OCI-M1 (cell line): ENCODE measurements at regions not wholly inside any gene's neighbourhood (a gene's known extent, or its start where the extent isn't known, plus 50 kb on each side); places are given as distances from the start of the nearest gene placed in this dataset.

Experiments
- DNase-seq: peaks from one replicate; lab custom pipeline; 2025; lab: John Stamatoyannopoulos, UW

GRCh38 chr6:14638435-14638905 lies 520.9 kb downstream of the CD83 start:
- no peak for DNase-seq

- DNase-seq, result peak; percentile 51
Observed at GRCh38 chr6:14638906-14639761, 521.6 kb downstream of the CD83 start.

GRCh38 chr6:14639983-14640599 lies 522.5 kb downstream of the CD83 start:
- DNase-seq, result no peak

- no peak for DNase-seq
Observed at GRCh38 chr6:14640631-14641030, 523.1 kb downstream of the CD83 start.

DNA sequence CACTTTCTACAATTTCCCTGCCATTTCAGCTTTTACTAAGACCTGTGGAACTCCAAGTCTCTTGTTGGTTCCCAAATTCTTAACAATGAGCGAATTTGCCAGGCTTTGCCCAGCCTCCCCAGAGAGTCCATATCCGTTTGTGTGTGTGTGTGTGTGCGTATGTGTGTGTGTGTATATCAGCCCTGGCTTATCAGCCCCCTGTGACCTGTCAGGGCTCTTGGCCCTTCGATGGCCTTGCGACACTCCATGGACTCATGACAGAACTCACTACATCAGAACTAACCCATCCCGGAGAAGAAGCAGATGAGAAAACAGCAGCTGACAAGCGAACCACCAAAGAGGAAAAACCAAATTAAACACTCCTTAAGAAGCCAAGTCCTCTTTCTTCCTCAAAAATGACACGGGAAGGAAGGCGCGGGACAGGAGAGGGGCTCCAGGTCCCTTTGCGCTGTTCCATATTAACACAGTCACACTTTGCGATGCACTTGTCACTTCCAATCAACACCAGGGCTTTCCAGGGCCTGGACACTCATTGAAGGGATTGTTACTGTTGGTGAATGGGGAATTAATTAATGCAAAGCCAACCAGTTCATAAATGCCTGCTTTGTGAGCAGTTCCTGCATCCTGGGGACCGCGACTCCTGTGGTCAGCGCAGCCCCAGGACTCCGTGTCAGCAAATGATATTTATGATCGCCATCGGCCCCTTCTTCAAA lies 524.0 kb downstream of the CD83 start:
- DNase-seq, result no peak

DNA sequence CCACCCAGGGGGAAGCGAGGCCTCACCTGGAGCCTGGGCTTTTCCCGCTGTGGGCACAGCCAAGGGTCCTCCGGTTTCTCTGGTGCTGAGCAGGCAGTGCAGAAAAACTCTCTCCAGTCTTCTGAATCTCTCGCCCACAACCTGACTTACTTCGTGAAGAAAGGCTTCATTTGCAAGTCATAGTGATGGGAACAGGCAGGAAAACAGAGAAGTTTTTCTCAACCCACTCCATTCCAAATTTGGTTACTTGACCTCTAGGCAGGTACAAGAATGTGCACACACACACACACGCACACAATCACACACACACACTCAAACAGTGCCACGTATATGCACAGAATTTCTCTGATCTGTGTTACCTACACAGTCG lies 524.5 kb downstream of the CD83 start:
- DNase-seq, result no peak

- peak; percentile 46 for DNase-seq
Observed at GRCh38 chr6:14642842-14643241, 525.3 kb downstream of the CD83 start.

DNA sequence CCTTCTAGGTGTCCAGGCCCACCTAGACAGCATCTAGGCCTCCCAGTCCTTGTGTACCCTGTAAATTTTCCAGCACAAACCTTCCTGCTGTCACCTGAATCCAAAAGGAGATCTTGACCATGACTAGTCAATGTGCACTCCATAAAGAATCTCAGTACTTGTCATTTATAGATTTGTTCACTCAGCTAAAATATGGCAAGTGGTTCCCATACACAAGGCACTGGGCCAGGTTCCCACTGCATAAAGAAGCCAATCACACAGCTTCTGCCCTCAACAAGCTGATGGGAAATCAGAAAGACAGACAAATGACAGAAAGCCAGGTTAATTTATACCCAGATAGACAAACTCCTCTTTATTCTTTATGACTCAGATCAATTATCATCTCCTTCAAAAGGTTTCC lies 526.8 kb downstream of the CD83 start:
- no peak for DNase-seq

- DNase-seq, result no peak
Observed at GRCh38 chr6:14645221-14645620, 527.6 kb downstream of the CD83 start.

- DNase-seq, result no peak
Observed at GRCh38 chr6:14645841-14646240, 528.3 kb downstream of the CD83 start.

- DNase-seq, result no peak
Observed at GRCh38 chr6:14646371-14646770, 528.8 kb downstream of the CD83 start.

DNA sequence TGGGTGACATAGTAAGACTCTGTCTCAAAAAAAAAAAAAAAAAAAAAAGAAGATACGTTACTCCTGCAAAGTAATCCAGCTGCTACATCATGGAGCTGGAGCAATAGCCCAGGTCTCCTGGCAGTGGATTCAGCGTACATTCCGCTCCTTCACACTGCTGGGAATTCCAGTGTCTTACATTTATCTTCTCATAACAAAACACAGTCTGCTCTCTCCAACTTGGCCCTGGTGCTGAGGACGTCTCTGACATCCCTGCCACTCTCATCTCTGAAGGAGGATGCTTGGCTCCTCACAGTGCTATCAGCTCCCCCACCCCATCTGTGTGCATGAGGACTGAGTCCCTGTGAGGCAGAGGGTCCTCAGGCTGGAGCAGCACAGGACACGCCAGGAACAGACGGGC lies 529.8 kb downstream of the CD83 start:
- DNase-seq, result no peak

DNA sequence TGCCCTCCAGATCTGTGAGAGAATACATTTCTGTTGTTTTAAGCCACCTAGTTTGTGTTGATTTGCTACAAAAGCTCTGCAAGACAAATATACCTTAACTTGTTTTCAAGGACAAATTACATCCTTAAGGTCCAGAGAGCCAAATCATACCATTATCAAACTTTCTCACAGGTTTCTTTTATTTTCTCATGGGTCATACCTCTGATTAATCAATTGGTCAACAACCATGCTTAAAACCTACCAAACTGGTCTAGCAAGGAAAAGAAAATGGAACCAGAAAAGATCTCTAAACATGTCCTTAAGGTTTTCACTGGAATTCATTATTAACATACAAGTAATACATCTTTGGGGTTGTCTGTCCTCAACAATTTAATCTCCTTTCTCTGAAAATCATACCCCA lies 535.0 kb downstream of the CD83 start:
- no peak for DNase-seq

- no peak for DNase-seq
Observed at GRCh38 chr6:14655201-14656061, 537.9 kb downstream of the CD83 start.

DNA sequence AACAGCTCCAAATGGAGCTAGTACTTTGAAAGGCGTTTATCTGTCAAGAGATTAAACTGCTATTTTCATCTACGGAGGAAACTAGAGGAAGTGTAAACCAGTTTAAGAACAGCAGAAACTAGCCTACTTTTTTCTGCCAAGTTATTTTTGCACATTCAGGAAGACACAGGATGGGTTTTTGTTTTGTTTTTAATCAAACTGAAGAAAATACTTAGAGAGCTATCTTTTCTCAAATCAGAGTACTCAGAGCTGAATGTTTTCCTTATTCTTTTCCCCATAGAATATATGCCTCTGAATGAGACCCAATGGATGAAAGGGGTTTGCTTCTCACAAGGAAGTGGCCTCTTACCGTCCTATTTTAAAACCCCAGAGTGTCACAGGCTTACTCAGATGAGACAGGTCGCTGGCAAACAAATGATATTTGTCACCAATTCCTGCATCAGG lies 538.5 kb downstream of the CD83 start:
- peak; percentile 46 for DNase-seq

DNA sequence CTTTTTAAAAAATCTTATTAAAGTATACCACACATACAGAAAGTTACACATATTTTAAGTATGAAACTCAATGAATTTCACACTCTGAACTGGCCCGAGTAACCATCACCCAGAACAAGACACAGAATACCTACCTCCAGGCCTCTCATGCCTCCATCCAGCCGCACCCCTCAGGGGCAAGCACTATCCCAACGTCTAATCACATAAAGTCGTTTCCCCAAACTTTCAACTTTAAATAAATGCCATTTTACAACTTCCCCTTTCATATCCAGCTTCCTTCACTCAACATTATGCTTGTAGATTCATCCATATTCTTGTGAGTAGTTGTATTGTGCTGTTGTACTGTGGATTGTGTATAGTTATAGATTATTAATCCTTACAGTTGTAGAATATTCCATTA lies 539.1 kb downstream of the CD83 start:
- peak; percentile 64 for DNase-seq

DNA sequence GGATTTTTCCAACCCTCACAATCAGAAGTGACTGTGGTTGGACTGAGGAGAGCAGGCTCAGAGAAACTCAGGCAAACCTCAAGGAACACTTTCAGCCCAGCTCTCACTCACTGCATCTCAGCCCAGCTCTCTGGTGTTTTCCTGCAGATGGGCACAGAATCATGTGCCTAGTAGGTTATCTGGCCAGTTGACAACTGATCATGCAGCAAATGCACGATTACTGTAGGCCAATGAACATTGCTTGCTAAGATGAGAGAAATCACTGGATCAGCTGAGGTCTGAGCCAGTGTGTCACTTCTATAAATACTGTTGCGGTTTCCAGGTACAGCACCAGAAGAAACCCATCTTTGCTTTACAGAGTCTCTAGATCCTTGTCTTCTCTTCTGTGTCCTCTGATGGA lies 540.5 kb downstream of the CD83 start:
- no peak for DNase-seq

DNA sequence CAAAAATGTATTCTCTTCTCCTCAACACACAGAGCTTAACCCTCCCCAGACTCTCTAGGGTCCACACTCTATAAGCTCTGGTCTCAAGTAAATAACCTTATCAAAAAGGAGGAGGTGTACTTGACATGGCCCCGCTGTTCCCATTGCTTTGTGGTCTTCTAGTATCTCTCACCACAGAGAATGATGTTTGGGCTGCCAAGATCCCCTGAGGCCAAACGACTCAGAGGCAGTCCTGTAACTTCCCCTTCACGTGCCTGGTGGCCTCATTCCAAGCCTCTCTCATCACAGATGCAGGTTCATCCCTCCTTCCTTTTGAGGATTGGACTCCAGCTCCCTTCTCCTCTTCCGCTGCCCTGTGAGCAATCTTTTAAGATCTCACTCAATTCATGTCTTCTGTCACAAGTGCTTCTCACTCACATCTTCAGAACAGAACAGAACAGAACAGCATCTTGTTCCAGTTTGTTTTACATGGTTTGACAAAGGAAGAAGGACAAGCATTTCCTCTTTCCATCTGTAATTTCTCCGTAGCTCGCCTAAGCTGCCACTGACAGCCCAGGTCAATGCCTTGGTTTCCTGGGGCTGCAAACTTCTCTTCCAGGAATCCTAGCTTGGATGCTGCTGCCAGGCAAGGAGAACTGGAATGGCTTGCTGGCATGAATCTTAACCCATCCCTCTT lies 541.5 kb downstream of the CD83 start:
- peak; percentile 91 for DNase-seq

GRCh38 chr6:14659841-14660240 lies 542.3 kb downstream of the CD83 start:
- no peak for DNase-seq

- peak; percentile 79 for DNase-seq
Observed at GRCh38 chr6:14660806-14661579, 543.4 kb downstream of the CD83 start.

DNA sequence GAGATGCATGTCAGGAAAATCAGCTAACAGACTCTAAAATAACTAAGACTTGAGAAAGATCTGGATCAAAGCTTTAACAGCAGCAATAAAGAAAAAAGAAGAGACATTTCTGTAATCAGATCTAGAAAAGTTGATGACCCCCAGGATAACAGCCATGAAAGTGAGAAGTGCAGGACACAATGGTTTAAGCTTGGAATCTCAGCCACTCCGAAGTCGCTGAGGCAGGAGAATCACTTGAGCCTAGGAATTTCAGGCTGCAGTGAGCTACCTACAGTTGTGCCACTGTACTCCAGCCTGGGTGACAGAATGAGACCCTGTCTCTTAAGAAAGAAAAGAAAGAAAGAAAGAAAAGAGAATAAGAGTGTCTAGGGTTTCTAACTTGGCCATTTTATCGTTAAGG lies 544.1 kb downstream of the CD83 start:
- DNase-seq, result no peak
